ENCODE measurements at regions not wholly inside any gene's neighbourhood (a gene's known extent, or its start where the extent isn't known, plus 50 kb on each side); places are given as distances from the start of the nearest gene placed in this dataset.
A peak's percentile ranks its signal among the peaks of the same experiment; 100 is the strongest.

DNA sequence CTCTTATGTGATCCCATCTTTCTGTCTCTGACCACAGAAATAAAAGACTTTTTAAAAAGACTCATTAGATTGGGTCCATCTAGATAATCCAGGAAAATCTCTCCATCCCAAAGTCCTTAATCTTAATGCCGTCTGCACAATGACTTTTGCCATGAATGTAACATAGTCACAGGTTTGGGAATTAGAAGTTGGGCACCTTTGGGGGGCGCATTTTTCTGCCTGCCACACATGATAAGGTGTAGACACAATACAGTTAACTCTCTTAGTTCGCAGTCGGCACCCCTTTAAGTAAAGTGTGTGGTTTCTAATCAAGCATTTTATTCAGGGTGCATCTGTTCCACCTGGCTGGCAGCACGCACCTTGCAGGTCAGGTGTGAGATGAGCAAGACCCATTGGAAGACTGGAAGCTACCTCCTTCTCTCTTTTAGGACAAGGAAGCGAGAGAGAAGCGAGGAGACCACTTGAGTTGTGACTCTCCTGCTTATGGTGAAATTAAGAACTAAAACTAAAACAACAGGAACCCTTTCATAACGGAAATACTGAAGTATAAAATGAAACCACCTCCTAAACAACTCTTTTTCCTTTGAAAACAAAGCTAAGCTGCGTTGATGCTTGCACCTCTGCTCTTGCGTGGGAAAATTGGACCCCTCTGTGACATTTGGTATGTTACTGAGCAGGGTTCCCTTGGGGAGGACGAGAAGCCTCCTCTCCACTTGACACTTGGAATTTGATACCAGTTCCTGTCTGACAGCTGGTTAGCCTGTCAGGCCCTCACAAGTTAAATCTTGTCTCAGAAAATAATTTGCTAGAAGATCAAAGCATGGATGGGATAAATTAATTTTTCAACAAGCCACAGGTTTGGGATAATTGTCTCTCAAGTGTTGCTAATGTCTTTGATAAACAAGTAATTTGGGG is 304.6 kb upstream of the DMRT1 start:
- no peak for ATAC-seq (replicated peaks)
- no peaks in the 10 kb centered on the region for H3K36me3 Mint-ChIP-seq (ENCODE audit: low read depth)
- H3K27ac Mint-ChIP-seq, result peak overlapping the region; percentile 41
- H3K9me3 Mint-ChIP-seq, result peaks cover 6% of the 10 kb centered on the region
- peak overlapping the region; percentile 48 for H3K4me3 Mint-ChIP-seq
- H3K4me1 Mint-ChIP-seq, result peaks cover 2% of the 10 kb centered on the region
- no peaks in the 10 kb centered on the region for H3K27me3 Mint-ChIP-seq

GRCh38 chr9:543478-543877 is 298.0 kb upstream of the DMRT1 start:
- Mint-ChIP-seq H3K27ac (no peak overlapping the region), H3K4me1 (peaks cover 9% of the 10 kb centered on the region), H3K9me3 (peaks cover 6% of the 10 kb centered on the region), H3K36me3 (ENCODE audit: low read depth) (no peaks in the 10 kb centered on the region), H3K4me3 (no peak overlapping the region), H3K27me3 (peaks cover 7% of the 10 kb centered on the region)
- ATAC-seq (replicated peaks), result no peak

DNA sequence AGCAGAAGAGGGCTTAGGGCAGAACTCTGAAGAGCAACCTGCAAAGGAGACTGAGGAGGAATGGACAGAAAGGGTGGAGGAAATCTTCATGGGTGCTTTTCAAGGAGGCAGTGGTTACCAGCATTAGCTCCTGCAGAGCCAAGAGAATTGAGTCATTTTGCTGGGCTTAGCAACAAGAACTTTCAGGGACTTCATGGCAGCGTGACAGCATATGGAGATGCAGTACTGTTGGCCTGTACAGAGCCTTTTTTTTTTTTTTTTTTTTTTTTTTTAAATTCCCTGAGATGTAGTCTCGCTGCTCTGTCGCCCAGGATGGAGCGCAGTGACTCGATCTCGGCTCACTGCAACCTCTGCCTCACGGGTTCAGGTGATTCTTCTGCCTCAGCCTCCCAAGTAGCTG is 296.0 kb upstream of the DMRT1 start:
- H3K9me3 Mint-ChIP-seq, result no peaks in the 10 kb centered on the region
- H3K36me3 Mint-ChIP-seq (ENCODE audit: low read depth), result no peaks in the 10 kb centered on the region
- H3K4me1 Mint-ChIP-seq, result peaks cover 9% of the 10 kb centered on the region
- ATAC-seq (replicated peaks), result no peak
- H3K27me3 Mint-ChIP-seq, result peaks cover 7% of the 10 kb centered on the region
- no peak overlapping the region for H3K27ac Mint-ChIP-seq
- no peak overlapping the region for H3K4me3 Mint-ChIP-seq

- Mint-ChIP-seq H3K27ac (no peak overlapping the region), H3K36me3 (ENCODE audit: low read depth) (no peaks in the 10 kb centered on the region), H3K4me1 (peaks cover 9% of the 10 kb centered on the region), H3K9me3 (no peaks in the 10 kb centered on the region), H3K27me3 (peaks cover 7% of the 10 kb centered on the region), H3K4me3 (no peak overlapping the region)
- peak; percentile 23 for ATAC-seq (replicated peaks)
These were observed 295.3 kb upstream of the DMRT1 start for GRCh38 chr9:546235-546634.

GRCh38 chr9:546797-547223 is 294.7 kb upstream of the DMRT1 start:
- no peak overlapping the region for H3K27ac Mint-ChIP-seq
- no peak for ATAC-seq (replicated peaks)
- H3K36me3 Mint-ChIP-seq (ENCODE audit: low read depth), result no peaks in the 10 kb centered on the region
- H3K4me1 Mint-ChIP-seq, result peaks cover 9% of the 10 kb centered on the region
- H3K4me3 Mint-ChIP-seq, result no peak overlapping the region
- no peaks in the 10 kb centered on the region for H3K9me3 Mint-ChIP-seq
- peaks cover 7% of the 10 kb centered on the region for H3K27me3 Mint-ChIP-seq

DNA sequence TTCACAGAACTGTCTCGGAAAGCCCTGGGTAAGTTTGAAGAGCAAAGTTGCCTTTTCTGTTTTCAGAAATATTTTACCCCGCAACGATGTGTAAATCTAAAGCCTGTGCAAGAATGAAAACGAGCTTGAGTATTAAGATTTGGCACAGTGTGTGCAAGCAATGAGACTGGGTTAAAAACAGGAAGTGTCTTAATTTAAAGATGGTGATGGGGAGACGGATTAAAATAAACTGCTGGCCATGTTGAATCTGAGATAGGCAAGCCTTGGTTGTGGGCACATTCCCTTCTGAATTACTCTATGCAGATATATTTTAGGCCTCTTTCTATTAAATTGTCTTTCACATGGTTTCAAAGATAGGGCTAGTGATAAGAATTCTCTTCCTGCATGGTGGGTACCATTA is 294.2 kb upstream of the DMRT1 start:
- Mint-ChIP-seq H3K36me3 (ENCODE audit: low read depth) (no peaks in the 10 kb centered on the region), H3K27ac (no peak overlapping the region), H3K27me3 (peaks cover 7% of the 10 kb centered on the region), H3K9me3 (no peaks in the 10 kb centered on the region), H3K4me1 (peaks cover 9% of the 10 kb centered on the region), H3K4me3 (no peak overlapping the region)
- no peak for ATAC-seq (replicated peaks)

GRCh38 chr9:549455-549997 is 292.0 kb upstream of the DMRT1 start:
- H3K36me3 Mint-ChIP-seq (ENCODE audit: low read depth), result no peaks in the 10 kb centered on the region
- no peak for ATAC-seq (replicated peaks)

DNA sequence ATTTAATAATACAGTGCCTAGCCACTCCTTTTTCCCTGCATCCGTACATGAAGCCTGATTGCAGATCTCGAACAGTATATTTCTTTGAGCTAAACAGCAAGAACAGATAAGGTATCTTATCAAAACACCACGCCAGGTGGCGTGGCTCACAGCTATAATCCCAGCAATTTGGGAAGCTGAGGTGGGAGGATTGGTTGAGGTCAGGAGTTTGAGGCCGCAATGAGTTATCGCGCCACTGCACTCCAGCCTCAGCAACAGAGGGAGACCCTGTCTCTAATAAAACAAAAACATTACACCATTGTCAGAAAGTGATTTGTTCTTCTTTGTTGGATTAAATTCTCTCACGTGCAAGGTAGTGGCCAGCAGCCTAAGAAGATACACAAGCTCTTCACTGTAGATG is 291.2 kb upstream of the DMRT1 start:
- Mint-ChIP-seq H3K9me3 (no peaks in the 10 kb centered on the region), H3K4me3 (no peak overlapping the region), H3K27ac (no peak overlapping the region), H3K36me3 (ENCODE audit: low read depth) (no peaks in the 10 kb centered on the region), H3K4me1 (peaks cover 6% of the 10 kb centered on the region), H3K27me3 (no peaks in the 10 kb centered on the region)
- ATAC-seq (replicated peaks), result no peak

More at GRCh38 chr9:549455-549997, 292.0 kb upstream of the DMRT1 start:
- peaks cover 9% of the 10 kb centered on the region for H3K4me1 Mint-ChIP-seq
- H3K9me3 Mint-ChIP-seq, result no peaks in the 10 kb centered on the region
- no peaks in the 10 kb centered on the region for H3K27me3 Mint-ChIP-seq
- no peak overlapping the region for H3K27ac Mint-ChIP-seq
- H3K4me3 Mint-ChIP-seq, result no peak overlapping the region

- Mint-ChIP-seq H3K27ac (no peak overlapping the region), H3K36me3 (ENCODE audit: low read depth) (no peaks in the 10 kb centered on the region), H3K9me3 (no peaks in the 10 kb centered on the region), H3K27me3 (no peaks in the 10 kb centered on the region), H3K4me1 (peaks cover 1% of the 10 kb centered on the region), H3K4me3 (no peak overlapping the region)
- ATAC-seq (replicated peaks), result no peak
These were observed 289.2 kb upstream of the DMRT1 start for GRCh38 chr9:551986-552929.

GRCh38 chr9:555493-555892 is 286.0 kb upstream of the DMRT1 start:
- no peaks in the 10 kb centered on the region for H3K9me3 Mint-ChIP-seq
- H3K27me3 Mint-ChIP-seq, result no peaks in the 10 kb centered on the region
- ATAC-seq (replicated peaks), result no peak
- H3K27ac Mint-ChIP-seq, result no peak overlapping the region
- H3K4me1 Mint-ChIP-seq, result peaks cover 11% of the 10 kb centered on the region
- H3K36me3 Mint-ChIP-seq (ENCODE audit: low read depth), result no peaks in the 10 kb centered on the region
- H3K4me3 Mint-ChIP-seq, result no peak overlapping the region

- H3K36me3 Mint-ChIP-seq (ENCODE audit: low read depth), result no peaks in the 10 kb centered on the region
- H3K27ac Mint-ChIP-seq, result no peak overlapping the region
- no peak for ATAC-seq (replicated peaks)
- peaks cover 11% of the 10 kb centered on the region for H3K4me1 Mint-ChIP-seq
- no peaks in the 10 kb centered on the region for H3K9me3 Mint-ChIP-seq
- no peak overlapping the region for H3K4me3 Mint-ChIP-seq
- H3K27me3 Mint-ChIP-seq, result no peaks in the 10 kb centered on the region
These were observed 285.3 kb upstream of the DMRT1 start for GRCh38 chr9:556199-556598.

- no peak for ATAC-seq (replicated peaks)
- peaks cover 11% of the 10 kb centered on the region for H3K4me1 Mint-ChIP-seq
- H3K36me3 Mint-ChIP-seq (ENCODE audit: low read depth), result no peaks in the 10 kb centered on the region
- H3K27me3 Mint-ChIP-seq, result no peaks in the 10 kb centered on the region
- H3K4me3 Mint-ChIP-seq, result no peak overlapping the region
- no peak overlapping the region for H3K27ac Mint-ChIP-seq
- H3K9me3 Mint-ChIP-seq, result no peaks in the 10 kb centered on the region
These were observed 284.8 kb upstream of the DMRT1 start for GRCh38 chr9:556675-557074.

DNA sequence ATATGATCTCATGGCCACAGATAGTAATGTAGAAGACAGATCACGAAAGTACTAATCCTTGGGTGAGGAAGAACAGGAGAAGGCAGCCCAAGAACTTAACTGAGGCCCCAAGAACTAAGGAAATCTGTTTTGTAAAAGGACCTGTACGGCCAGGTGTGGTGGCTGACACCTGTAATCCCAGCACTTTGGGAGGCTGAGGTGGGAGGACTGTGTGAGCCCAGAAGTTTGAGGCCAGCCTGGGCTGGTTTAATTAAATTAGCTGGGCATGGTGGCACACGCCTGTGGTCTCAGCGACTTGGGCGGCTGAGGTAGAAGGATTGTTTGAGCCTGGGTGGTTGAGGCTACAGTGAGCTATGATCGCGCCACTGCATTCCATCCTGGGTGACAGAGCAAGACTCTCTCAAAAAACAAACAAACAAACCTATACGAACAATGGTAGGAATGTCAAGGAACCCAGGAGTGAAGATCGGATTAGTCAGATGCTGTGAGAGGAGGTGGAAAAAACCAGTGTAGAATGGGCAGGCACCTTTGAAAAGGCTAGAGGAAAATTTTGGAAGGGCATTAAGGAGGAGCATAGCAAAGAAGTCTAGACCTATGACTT is 283.8 kb upstream of the DMRT1 start:
- no peaks in the 10 kb centered on the region for H3K36me3 Mint-ChIP-seq (ENCODE audit: low read depth)
- no peak for ATAC-seq (replicated peaks)
- no peaks in the 10 kb centered on the region for H3K9me3 Mint-ChIP-seq
- H3K27ac Mint-ChIP-seq, result no peak overlapping the region
- H3K27me3 Mint-ChIP-seq, result no peaks in the 10 kb centered on the region
- H3K4me1 Mint-ChIP-seq, result peaks cover 11% of the 10 kb centered on the region
- no peak overlapping the region for H3K4me3 Mint-ChIP-seq

DNA sequence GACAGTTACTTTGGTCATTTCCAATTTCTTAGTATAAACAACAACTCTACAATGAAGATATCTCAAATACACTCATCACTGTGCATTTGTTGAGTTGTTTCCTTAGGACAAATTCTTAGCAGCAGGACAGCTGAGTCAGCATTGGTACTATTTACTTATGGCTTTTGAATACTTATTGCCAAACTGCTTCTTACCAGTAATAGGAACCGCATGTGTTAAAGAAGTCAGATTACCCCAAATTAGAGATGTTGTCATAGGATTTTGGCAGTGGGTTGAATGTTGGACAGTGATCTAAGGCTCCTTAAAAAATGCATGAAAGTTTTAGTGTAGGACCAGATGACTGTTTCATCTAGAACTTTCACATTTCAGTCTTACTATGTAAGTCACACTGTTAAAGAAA is 280.1 kb upstream of the DMRT1 start:
- Mint-ChIP-seq H3K4me3 (no peak overlapping the region), H3K4me1 (peaks cover 11% of the 10 kb centered on the region), H3K9me3 (peaks cover 5% of the 10 kb centered on the region), H3K36me3 (ENCODE audit: low read depth) (peaks cover 13% of the 10 kb centered on the region), H3K27ac (no peak overlapping the region), H3K27me3 (peaks cover 4% of the 10 kb centered on the region)
- no peak for ATAC-seq (replicated peaks)

All from activated T-helper 17 cell treated with anti-CD3 and anti-CD28 coated beads, Interleukin-2, amount 50 U/mL, for 72 hours (primary cell).